ENCODE measurements at regions not wholly inside any gene's neighbourhood (a gene's known extent, or its start where the extent isn't known, plus 50 kb on each side); places are given as distances from the start of the nearest gene placed in this dataset.

DNA sequence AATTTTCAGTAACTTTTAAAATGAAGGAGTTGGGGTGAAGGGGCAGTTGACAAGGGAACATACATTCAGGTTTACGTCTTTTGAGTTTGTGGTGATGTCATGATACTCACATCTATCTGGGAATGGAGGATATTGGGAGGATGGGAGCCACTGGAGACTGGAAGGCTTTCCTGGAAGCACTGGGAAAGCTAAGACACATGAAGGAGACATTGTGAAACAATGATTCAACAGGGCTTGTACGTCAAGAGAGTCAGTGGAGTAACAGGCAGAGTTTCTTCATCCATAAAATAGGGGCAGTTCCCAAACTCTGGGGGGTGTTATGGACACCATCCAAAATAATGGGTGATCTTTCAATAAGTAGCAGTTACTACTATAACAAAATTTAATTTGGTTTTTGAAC is 572.8 kb downstream of the CCDC171 start:
- TF ChIP-seq NR3C1 (CRISPR knock-in tag; conservative IDR thresholded peaks at IDR 0.05; ENCODE audit: low read depth) = no peak
- TF ChIP-seq, protein P1, sequence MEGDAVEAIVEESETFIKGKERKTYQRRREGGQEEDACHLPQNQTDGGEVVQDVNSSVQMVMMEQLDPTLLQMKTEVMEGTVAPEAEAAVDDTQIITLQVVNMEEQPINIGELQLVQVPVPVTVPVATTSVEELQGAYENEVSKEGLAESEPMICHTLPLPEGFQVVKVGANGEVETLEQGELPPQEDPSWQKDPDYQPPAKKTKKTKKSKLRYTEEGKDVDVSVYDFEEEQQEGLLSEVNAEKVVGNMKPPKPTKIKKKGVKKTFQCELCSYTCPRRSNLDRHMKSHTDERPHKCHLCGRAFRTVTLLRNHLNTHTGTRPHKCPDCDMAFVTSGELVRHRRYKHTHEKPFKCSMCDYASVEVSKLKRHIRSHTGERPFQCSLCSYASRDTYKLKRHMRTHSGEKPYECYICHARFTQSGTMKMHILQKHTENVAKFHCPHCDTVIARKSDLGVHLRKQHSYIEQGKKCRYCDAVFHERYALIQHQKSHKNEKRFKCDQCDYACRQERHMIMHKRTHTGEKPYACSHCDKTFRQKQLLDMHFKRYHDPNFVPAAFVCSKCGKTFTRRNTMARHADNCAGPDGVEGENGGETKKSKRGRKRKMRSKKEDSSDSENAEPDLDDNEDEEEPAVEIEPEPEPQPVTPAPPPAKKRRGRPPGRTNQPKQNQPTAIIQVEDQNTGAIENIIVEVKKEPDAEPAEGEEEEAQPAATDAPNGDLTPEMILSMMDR (IDR thresholded peaks at IDR 0.05) = no peak
